A549 (cell line): ENCODE measurements at regions not wholly inside any gene's neighbourhood (a gene's known extent, or its start where the extent isn't known, plus 50 kb on each side); places are given as distances from the start of the nearest gene placed in this dataset.

Source experiments
- ATAC-seq, 2 experiments: fragments of 200-7000 bp in 1 of 2; fragments of >200 bp in 1 of 2; cut with Nextera tagmentation in 1 of 2; cut with Tn5 transposase in 1 of 2; 3 replicates each; pipeline versions ENCODE4 v1.8.0 to v1.9.1; 2018 to 2020; ENCODE audit warnings: mild to moderate bottlenecking in 1 of 2, moderate library complexity in 1 of 2
- CTCF ChIA-PET: fragments of 300-600 bp; sonication (Branson Sonifier 250); formaldehyde crosslinking; extraction: SDS; loops from one replicate; lab custom pipeline; 2021; ENCODE audit warnings: antibody characterized with exemption, inconsistent platforms; lab: Yijun Ruan, JAX
- POLR2A ChIA-PET: fragments of 350-600 bp; formaldehyde crosslinking; extraction: SDS; loops from one replicate; lab custom pipeline; 2021; ENCODE audit warnings: antibody characterized with exemption, inconsistent platforms; lab: Yijun Ruan, JAX
- DNase-seq, 2 experiments: peaks; one replicate each; pipeline versions ENCODE4 v3.0.0 to v3.0.0-alpha.2; 2011 to 2016; ENCODE audit warnings: low read depth in 1 of 2, low spot score in 1 of 2
- FAIRE-seq: peaks from 2 replicates; lab custom pipeline; 2011; peaks lifted over from hg19 to GRCh38; lab: Jason Lieb, UNC
- H3K27ac ChIP-seq, 2 experiments: fragments of >200 bp; sonication (Bioruptor Twin); formaldehyde crosslinking; 3 replicates each; pipeline ENCODE4 v1.5.1; 2016 to 2017
- H3K4me1 ChIP-seq: fragments of >200 bp; sonication (Bioruptor Twin); formaldehyde crosslinking; 3 replicates; pipeline ENCODE4 v1.6.1; 2016
- H3K4me2 ChIP-seq: fragments of >200 bp; sonication (Bioruptor Twin); formaldehyde crosslinking; 3 replicates; pipeline ENCODE4 v1.6.1; 2016
- H3K4me3 ChIP-seq: fragments of >200 bp; sonication (Bioruptor Twin); formaldehyde crosslinking; 3 replicates; pipeline ENCODE4 v1.5.1; 2016
- H3K9me3 ChIP-seq: fragments of >200 bp; sonication (Bioruptor Twin); formaldehyde crosslinking; 3 replicates; pipeline ENCODE4 v1.6.1; 2016
- CBX2 ChIP-seq: fragments of 200-600 bp; sonication (generic); IDR thresholded peaks from 2 replicates; pipeline ENCODE4 v1.6.1; 2016; ENCODE audit warnings: low read depth, mild to moderate bottlenecking, borderline replicate concordance
- CTCF ChIP-seq: fragments of >200 bp; sonication (Bioruptor Twin); formaldehyde crosslinking; IDR thresholded peaks from 3 replicates; pipeline ENCODE4 v1.5.1; 2016
- EHMT2 ChIP-seq: fragments of 200-600 bp; sonication (generic); IDR thresholded peaks from 2 replicates; pipeline ENCODE4 v1.6.1; 2016; ENCODE audit warnings: antibody characterized with exemption, low read depth, mild to moderate bottlenecking, moderate library complexity
- ESRRA ChIP-seq: fragments of 150-350 bp; IDR thresholded peaks from 2 replicates; pipeline ENCODE4 v1.6.1; 2014; ENCODE audit warnings: mild to moderate bottlenecking, low read length, borderline replicate concordance
- HOXA7 ChIP-seq: fragments of 250-450 bp; sonication (Bioruptor Pico); IDR thresholded peaks from 2 replicates; pipeline ENCODE4 v1.5.0; 2020; ENCODE audit warnings: mild to moderate bottlenecking, moderate library complexity
- HOXB13 ChIP-seq: fragments of 250-450 bp; sonication (Bioruptor Pico); IDR thresholded peaks from 2 replicates; pipeline ENCODE4 v1.5.0; 2020; ENCODE audit warnings: low read depth, mild to moderate bottlenecking, moderate library complexity
- KDM1A ChIP-seq: fragments of 200-600 bp; sonication (generic); IDR thresholded peaks from 2 replicates; pipeline ENCODE4 v1.6.1; 2016; ENCODE audit warnings: low read depth, mild to moderate bottlenecking
- PBX3 ChIP-seq: IDR thresholded peaks from 2 replicates; pipeline ENCODE4 v1.6.1; 2012
- POLR2A ChIP-seq: IDR thresholded peaks from 2 replicates; pipeline ENCODE4 v1.6.1; 2012; ENCODE audit warnings: mild to moderate bottlenecking, low read length
- REST ChIP-seq: fragments of 200-600 bp; sonication (generic); IDR thresholded peaks from 2 replicates; pipeline ENCODE4 v1.6.1; 2016; ENCODE audit warnings: antibody characterized with exemption, mild to moderate bottlenecking, moderate library complexity
- RFX5 ChIP-seq: fragments of 450-650 bp; IDR thresholded peaks from 2 replicates; pipeline ENCODE4 v1.7.1; 2014; ENCODE audit warnings: antibody characterized with exemption, mild to moderate bottlenecking, moderate library complexity
- RNF2 ChIP-seq: fragments of 200-600 bp; sonication (generic); IDR thresholded peaks from 2 replicates; pipeline ENCODE4 v1.6.1; 2016; ENCODE audit warnings: low read depth, mild to moderate bottlenecking, antibody characterized with exemption, moderate library complexity, borderline replicate concordance
- SMC3 ChIP-seq: fragments of >200 bp; sonication (Bioruptor Twin); formaldehyde crosslinking; IDR thresholded peaks from 3 replicates; pipeline ENCODE4 v1.6.1; 2018; ENCODE audit warnings: inconsistent platforms
- USF2 ChIP-seq: fragments of 450-650 bp; IDR thresholded peaks from 2 replicates; pipeline ENCODE4 v1.6.1; 2014; ENCODE audit warnings: antibody characterized with exemption
- ZC3H11A ChIP-seq: fragments of 450-650 bp; IDR thresholded peaks from 2 replicates; pipeline ENCODE4 v1.6.1; 2014; ENCODE audit warnings: antibody characterized with exemption, mild to moderate bottlenecking
- ZSCAN20 ChIP-seq: fragments of 250-450 bp; sonication (Bioruptor Pico); IDR thresholded peaks from 2 replicates; pipeline ENCODE4 v1.8.0; 2022; ENCODE audit warnings: mild to moderate bottlenecking, moderate library complexity
- WGBS: methylation state at CpG from one replicate; pipeline ENCODE4 v1.1.6; 2017; ENCODE audit errors: missing lambda C conversion rate; 5-methylcytosine and 5-hydroxymethylcytosine counted together

- DNase-seq = no peak
- FAIRE-seq = no peak
- POLR2A ChIA-PET = no interaction called here
- peaks cover 14% of the 10 kb centered on the region for H3K4me1 ChIP-seq
- ATAC-seq = no peak
- 60% methylated on average over 3 of the region's 3 CpGs for WGBS
- no peak overlapping the region for H3K4me2 ChIP-seq
- H3K4me3 ChIP-seq = no peak overlapping the region
- no peaks in the 10 kb centered on the region for H3K9me3 ChIP-seq
- TF ChIP-seq REST = no peak
- TF ChIP-seq HOXB13 = no peak
- no peak for TF ChIP-seq ZSCAN20 (CRISPR knock-in tag)
- TF ChIP-seq EHMT2 = no peak
- no peak for TF ChIP-seq ESRRA
- no peak for TF ChIP-seq POLR2A
- no peak for TF ChIP-seq USF2
- no peak for TF ChIP-seq SMC3
- TF ChIP-seq ZC3H11A = no peak
- TF ChIP-seq, all 56 proteins: peak for 0
- CTCF ChIA-PET = no interaction called here
- H3K27ac ChIP-seq = 0 out of 6 replicates have a peak overlapping the region, but pooled peaks of 1 of the 2 experiments have one; percentile 6
Measured at GRCh38 chr5:68436686-68437520, 221.3 kb downstream of the PIK3R1 start.

- peaks cover 9% of the 10 kb centered on the region for H3K4me1 ChIP-seq
- CTCF ChIA-PET = no interaction called here
- 44% methylated on average over 1 of the region's 1 CpG for WGBS
- H3K4me3 ChIP-seq = no peak overlapping the region
- ATAC-seq = no peak
- no peak for DNase-seq
- no peak overlapping the region for H3K4me2 ChIP-seq
- TF ChIP-seq PBX3 = no peak
- TF ChIP-seq CBX2 = no peak
- TF ChIP-seq KDM1A = no peak
- no peak for TF ChIP-seq CTCF
- TF ChIP-seq RNF2 = no peak
- TF ChIP-seq HOXA7 (CRISPR knock-in tag) = no peak
- no peak for TF ChIP-seq REST
- no peak for TF ChIP-seq RFX5
- no peak for FAIRE-seq
- H3K9me3 ChIP-seq = no peaks in the 10 kb centered on the region
- POLR2A ChIA-PET = no interaction called here
- H3K27ac ChIP-seq = no peak overlapping the region
Measured at GRCh38 chr5:68438876-68439275, 223.3 kb downstream of the PIK3R1 start.
